Naive thymus-derived CD4-positive, alpha-beta T cell (primary cell): ENCODE measurements at regions not wholly inside any gene's neighbourhood (a gene's known extent, or its start where the extent isn't known, plus 50 kb on each side); places are given as distances from the start of the nearest gene placed in this dataset.

Experiments used
- ATAC-seq: fragments of 150-1000 bp; cut with Tn5 transposase; 2 replicates; pipeline ENCODE4 v1.10.0; 2021; ENCODE audit warnings: mild to moderate bottlenecking, moderate library complexity
- CTCF ChIA-PET: fragments of 350-600 bp; sonication (Branson Sonifier 250); formaldehyde crosslinking; loops from one replicate; lab custom pipeline; 2021; ENCODE audit warnings: antibody characterized with exemption; lab: Charles Lee
- POLR2A ChIA-PET: fragments of 350-600 bp; sonication (Branson Sonifier 250); formaldehyde crosslinking; loops from one replicate; lab custom pipeline; 2021; ENCODE audit warnings: antibody characterized with exemption, inconsistent platforms; lab: Charles Lee
- DNase-seq, 9 donors: peaks; one replicate each; pipeline versions ENCODE4 v3.0.0 to v3.0.0-alpha.2; 2020 to 2022; ENCODE audit warnings: mixed read lengths in 1 of 9
- H3K27ac ChIP-seq: one replicate; pipeline ENCODE4 v1.7.0; 2013; ENCODE audit warnings: mild to moderate bottlenecking, low read depth, low read length, moderate library complexity
- H3K27me3 ChIP-seq, 2 donors: one replicate each; pipeline ENCODE4 v1.7.0; 2013; ENCODE audit warnings: low read length in 2 of 2, mild to moderate bottlenecking in 2 of 2, moderate library complexity in 2 of 2; ENCODE audit not compliant: control insufficient read depth in 2 of 2, insufficient read depth in 2 of 2
- H3K36me3 ChIP-seq, 3 experiments: 1 replicate in 2 of 3; 2 replicates in 1 of 3; pipeline ENCODE4 v1.7.0; 2013; ENCODE audit warnings: low read length in 3 of 3, mild to moderate bottlenecking in 3 of 3, moderate library complexity in 1 of 3; ENCODE audit not compliant: insufficient read depth in 3 of 3, control insufficient read depth in 2 of 3
- H3K4me1 ChIP-seq, 2 donors: one replicate each; pipeline ENCODE4 v1.7.0; 2013; ENCODE audit warnings: low read length in 2 of 2, mild to moderate bottlenecking in 2 of 2, moderate library complexity in 1 of 2; ENCODE audit not compliant: control insufficient read depth in 2 of 2, insufficient read depth in 2 of 2
- H3K4me3 ChIP-seq: 2 replicates; pipeline ENCODE4 v1.7.0; 2013; ENCODE audit warnings: mild to moderate bottlenecking, low read length
- H3K9me3 ChIP-seq, 3 experiments: 1 replicate in 2 of 3; 2 replicates in 1 of 3; pipeline ENCODE4 v1.7.0; 2013; ENCODE audit warnings: low read length in 3 of 3; ENCODE audit not compliant: control insufficient read depth in 2 of 3
- H3K27ac Mint-ChIP-seq, 9 donors: one replicate each; pipeline ENCODE4 v1.8.0; 2020 to 2022; ENCODE audit warnings: mixed read lengths in 9 of 9, mild to moderate bottlenecking in 8 of 9, moderate library complexity in 5 of 9, inconsistent platforms in 2 of 9
- H3K27me3 Mint-ChIP-seq, 5 donors: one replicate each; pipeline ENCODE4 v1.8.0; 2021 to 2022; ENCODE audit warnings: mixed read lengths in 5 of 5, mild to moderate bottlenecking in 1 of 5
- H3K36me3 Mint-ChIP-seq, 5 donors: one replicate each; pipeline ENCODE4 v1.8.0; 2020 to 2022; ENCODE audit warnings: mixed read lengths in 5 of 5, mild to moderate bottlenecking in 3 of 5, inconsistent platforms in 1 of 5
- H3K4me1 Mint-ChIP-seq, 7 donors: one replicate each; pipeline ENCODE4 v1.8.0; 2020 to 2022; ENCODE audit warnings: mixed read lengths in 7 of 7, mild to moderate bottlenecking in 3 of 7, inconsistent platforms in 1 of 7
- H3K4me3 Mint-ChIP-seq, 10 donors: one replicate each; pipeline ENCODE4 v1.8.0; 2020 to 2022; ENCODE audit warnings: mild to moderate bottlenecking in 10 of 10, mixed read lengths in 10 of 10, moderate library complexity in 6 of 10, inconsistent platforms in 2 of 10
- H3K9me3 Mint-ChIP-seq, 11 donors: one replicate each; pipeline ENCODE4 v1.8.0; 2020 to 2022; ENCODE audit warnings: mixed read lengths in 11 of 11, mild to moderate bottlenecking in 4 of 11, inconsistent platforms in 1 of 11, moderate library complexity in 1 of 11
- intact Hi-C, 2 donors: fragments of 100-400 bp; cut with micrococcal nuclease; formaldehyde crosslinking; loops; one replicate each; pipeline ENCODE4 v1.15.1; 2023

DNA sequence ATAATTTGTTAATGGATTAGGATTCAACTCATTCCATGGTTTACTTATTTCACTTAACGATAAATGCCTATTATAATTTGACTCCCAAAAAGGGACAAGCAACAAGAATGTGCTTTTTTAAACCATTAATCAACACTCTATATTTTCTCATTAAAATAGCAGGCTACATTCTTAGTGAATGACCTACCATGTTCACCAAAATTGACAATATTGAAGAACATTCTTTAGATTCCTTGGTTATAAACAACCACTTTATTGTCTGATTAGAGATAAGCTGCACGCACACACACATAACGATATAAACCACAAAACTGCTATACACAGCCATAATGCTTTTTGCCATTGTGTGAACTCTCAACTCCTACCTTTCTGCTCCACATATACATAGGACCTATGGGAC lies 75.4 kb upstream of the LRRC7 start:
- intact Hi-C loops, result no loop called here
- Mint-ChIP-seq H3K27ac (no peak overlapping the region), H3K27me3 (no peaks in the 10 kb centered on the region), H3K36me3 (peaks cover 0 to 5% (median 0%) of the 10 kb centered on the region in 5 donors), H3K4me3 (no peak overlapping the region), H3K9me3 (peaks cover 0 to 23% (median 8%) of the 10 kb centered on the region in 11 donors), H3K4me1 (no peaks in the 10 kb centered on the region)
- no peaks in the 10 kb centered on the region for H3K4me1 ChIP-seq
- H3K4me3 ChIP-seq, result no peak overlapping the region
- H3K36me3 ChIP-seq, result no peaks in the 10 kb centered on the region
- no peaks in the 10 kb centered on the region for H3K9me3 ChIP-seq
- DNase-seq (no peak), ATAC-seq (no peak)
- H3K27me3 ChIP-seq, result no peaks in the 10 kb centered on the region
- ChIA-PET POLR2A (no interaction called here), CTCF (no interaction called here)
- H3K27ac ChIP-seq, result no peak overlapping the region

DNA sequence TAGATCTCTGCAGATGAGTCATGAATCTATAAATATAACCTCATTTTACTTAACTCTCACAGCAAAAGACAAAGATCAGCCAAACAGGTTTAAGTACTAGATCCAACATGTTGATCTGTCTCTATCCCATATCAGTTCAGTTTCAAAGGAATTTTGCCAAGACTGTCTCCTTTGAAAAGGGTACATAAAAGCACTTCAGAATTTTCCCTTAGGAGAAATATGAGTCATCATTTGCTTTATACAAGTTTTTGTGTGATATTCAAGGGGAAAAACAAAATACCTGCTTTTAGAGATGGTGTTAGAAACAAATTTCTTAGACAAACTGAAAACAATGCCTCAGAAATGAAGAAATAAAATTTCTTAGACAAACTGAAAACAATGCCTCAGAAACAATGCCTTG lies 73.5 kb upstream of the LRRC7 start:
- H3K36me3 Mint-ChIP-seq, result no peaks in the 10 kb centered on the region
- no peak for ATAC-seq
- ChIA-PET CTCF (no interaction called here), POLR2A (no interaction called here)
- Histone ChIP-seq H3K4me1 (no peaks in the 10 kb centered on the region), H3K9me3 (no peaks in the 10 kb centered on the region), H3K27ac (no peak overlapping the region), H3K27me3 (no peaks in the 10 kb centered on the region), H3K4me3 (no peak overlapping the region), H3K36me3 (no peaks in the 10 kb centered on the region)
- no peak overlapping the region for H3K27ac Mint-ChIP-seq
- H3K9me3 Mint-ChIP-seq, result peaks cover 0 to 10% (median 3%) of the 10 kb centered on the region in 11 donors
- DNase-seq, result no peak
- no peaks in the 10 kb centered on the region for H3K27me3 Mint-ChIP-seq
- H3K4me3 Mint-ChIP-seq, result no peak overlapping the region
- intact Hi-C loops, result no loop called here
- H3K4me1 Mint-ChIP-seq, result no peaks in the 10 kb centered on the region

- Histone ChIP-seq H3K4me3 (no peak overlapping the region), H3K9me3 (no peaks in the 10 kb centered on the region), H3K36me3 (no peaks in the 10 kb centered on the region), H3K27ac (no peak overlapping the region), H3K27me3 (no peaks in the 10 kb centered on the region), H3K4me1 (no peaks in the 10 kb centered on the region)
- H3K9me3 Mint-ChIP-seq, result peaks cover 0 to 7% (median 0%) of the 10 kb centered on the region in 11 donors
- H3K4me3 Mint-ChIP-seq, result no peak overlapping the region
- no peaks in the 10 kb centered on the region for H3K4me1 Mint-ChIP-seq
- no peaks in the 10 kb centered on the region for H3K27me3 Mint-ChIP-seq
- POLR2A ChIA-PET, result no interaction called here
- CTCF ChIA-PET, result no interaction called here
- ATAC-seq (no peak), DNase-seq (no peak)
- H3K36me3 Mint-ChIP-seq, result no peaks in the 10 kb centered on the region
- H3K27ac Mint-ChIP-seq, result no peak overlapping the region
- intact Hi-C loops, result no loop called here
Observed at GRCh38 chr1:69497441-69498221, 70.1 kb upstream of the LRRC7 start.

GRCh38 chr1:69498711-69499110 lies 69.0 kb upstream of the LRRC7 start:
- DNase-seq, result no peak
- H3K36me3 ChIP-seq, result no peaks in the 10 kb centered on the region
- no peak overlapping the region for H3K27ac Mint-ChIP-seq
- no peaks in the 10 kb centered on the region for H3K4me1 Mint-ChIP-seq
- H3K4me3 ChIP-seq, result no peak overlapping the region
- no peaks in the 10 kb centered on the region for H3K27me3 Mint-ChIP-seq
- H3K36me3 Mint-ChIP-seq, result no peaks in the 10 kb centered on the region
- no peaks in the 10 kb centered on the region for H3K27me3 ChIP-seq
- intact Hi-C loops, result no loop called here
- H3K9me3 Mint-ChIP-seq, result peaks cover 0 to 3% (median 0%) of the 10 kb centered on the region in 11 donors
- H3K4me3 Mint-ChIP-seq, result no peak overlapping the region
- H3K27ac ChIP-seq, result no peak overlapping the region
- CTCF ChIA-PET, result no interaction called here
- no peak for ATAC-seq
- POLR2A ChIA-PET, result no interaction called here
- no peaks in the 10 kb centered on the region for H3K4me1 ChIP-seq
- no peaks in the 10 kb centered on the region for H3K9me3 ChIP-seq

DNA sequence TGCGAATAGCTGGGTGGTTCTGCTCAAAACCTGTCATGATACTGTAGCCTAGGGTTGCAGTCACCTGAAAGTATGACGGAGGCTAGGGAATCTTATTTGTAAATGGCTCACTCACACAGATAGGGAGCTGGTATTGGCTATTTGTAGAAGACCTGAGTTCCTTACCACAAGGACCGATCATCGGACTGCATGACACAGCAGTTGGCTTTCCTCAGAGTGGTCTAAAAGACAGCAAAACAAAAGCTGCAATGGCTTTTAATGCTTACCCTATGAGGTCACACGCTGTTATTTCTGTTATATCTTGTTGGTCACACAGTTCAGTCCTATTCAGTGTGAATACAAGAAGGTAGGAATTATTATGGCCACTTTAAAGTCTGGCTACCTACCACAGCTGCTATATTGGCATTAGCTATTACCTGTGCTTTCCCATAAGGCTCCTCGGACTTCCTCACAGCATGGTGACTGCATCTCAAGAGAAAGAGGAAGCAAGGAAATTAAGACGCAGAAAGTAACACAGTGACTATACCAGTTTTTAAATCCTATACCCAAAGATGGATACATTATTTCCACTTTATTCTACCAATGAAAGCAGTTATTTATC lies 68.4 kb upstream of the LRRC7 start:
- DNase-seq, result no peak
- Histone ChIP-seq H3K36me3 (no peaks in the 10 kb centered on the region), H3K9me3 (no peaks in the 10 kb centered on the region), H3K27ac (no peak overlapping the region), H3K4me3 (no peak overlapping the region), H3K4me1 (no peaks in the 10 kb centered on the region), H3K27me3 (no peaks in the 10 kb centered on the region)
- no peaks in the 10 kb centered on the region for H3K36me3 Mint-ChIP-seq
- no peak overlapping the region for H3K4me3 Mint-ChIP-seq
- ChIA-PET POLR2A (no interaction called here), CTCF (no interaction called here)
- H3K4me1 Mint-ChIP-seq, result no peaks in the 10 kb centered on the region
- no peak for ATAC-seq
- H3K9me3 Mint-ChIP-seq, result peaks cover 0 to 3% (median 0%) of the 10 kb centered on the region in 11 donors
- no peaks in the 10 kb centered on the region for H3K27me3 Mint-ChIP-seq
- intact Hi-C loops, result no loop called here
- no peak overlapping the region for H3K27ac Mint-ChIP-seq

- no peak overlapping the region for H3K27ac ChIP-seq
- H3K9me3 Mint-ChIP-seq, result no peaks in the 10 kb centered on the region
- H3K36me3 Mint-ChIP-seq, result no peaks in the 10 kb centered on the region
- POLR2A ChIA-PET, result no interaction called here
- H3K4me1 Mint-ChIP-seq, result no peaks in the 10 kb centered on the region
- no peak overlapping the region for H3K4me3 ChIP-seq
- H3K9me3 ChIP-seq, result no peaks in the 10 kb centered on the region
- intact Hi-C loops, result no loop called here
- H3K4me1 ChIP-seq, result no peaks in the 10 kb centered on the region
- H3K27ac Mint-ChIP-seq, result no peak overlapping the region
- H3K27me3 ChIP-seq, result no peaks in the 10 kb centered on the region
- H3K27me3 Mint-ChIP-seq, result no peaks in the 10 kb centered on the region
- H3K4me3 Mint-ChIP-seq, result no peak overlapping the region
- no peaks in the 10 kb centered on the region for H3K36me3 ChIP-seq
- no peak for ATAC-seq
- CTCF ChIA-PET, result no interaction called here
- DNase-seq, result no peak
Observed at GRCh38 chr1:69502991-69503390, 64.7 kb upstream of the LRRC7 start.

DNA sequence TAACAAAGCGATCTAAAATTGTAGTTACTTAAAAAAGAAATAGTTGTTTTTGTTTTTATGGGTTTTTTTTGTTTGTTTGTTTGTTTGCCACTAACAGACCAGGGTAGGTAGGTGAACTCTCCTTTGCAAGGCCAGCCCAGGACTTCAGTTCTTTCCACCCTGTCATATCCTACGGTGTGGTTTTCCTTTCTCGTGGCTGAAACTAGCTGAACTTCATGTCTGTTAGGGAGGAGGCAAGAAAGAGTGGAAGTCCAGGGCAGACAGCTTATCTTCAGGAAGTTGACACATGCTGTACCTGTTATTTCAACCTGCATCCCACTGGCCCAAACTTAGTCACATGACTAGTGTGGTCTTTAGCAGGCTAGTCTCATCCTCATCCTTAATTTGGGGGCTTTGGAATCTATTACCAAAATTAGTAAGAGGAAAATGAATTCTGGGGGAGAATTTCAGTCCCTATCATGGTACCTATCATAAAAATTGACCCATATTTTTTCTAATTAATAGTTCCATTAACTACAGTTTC lies 62.9 kb upstream of the LRRC7 start:
- no peaks in the 10 kb centered on the region for H3K9me3 ChIP-seq
- no peak overlapping the region for H3K4me3 Mint-ChIP-seq
- H3K36me3 ChIP-seq, result no peaks in the 10 kb centered on the region
- H3K27ac ChIP-seq, result no peak overlapping the region
- no peaks in the 10 kb centered on the region for H3K4me1 Mint-ChIP-seq
- intact Hi-C loops, result no loop called here
- no peaks in the 10 kb centered on the region for H3K36me3 Mint-ChIP-seq
- H3K9me3 Mint-ChIP-seq, result peaks cover 0 to 2% (median 0%) of the 10 kb centered on the region in 11 donors
- DNase-seq (no peak), ATAC-seq (no peak)
- H3K27me3 ChIP-seq, result no peaks in the 10 kb centered on the region
- ChIA-PET CTCF (no interaction called here), POLR2A (no interaction called here)
- no peak overlapping the region for H3K27ac Mint-ChIP-seq
- no peak overlapping the region for H3K4me3 ChIP-seq
- no peaks in the 10 kb centered on the region for H3K27me3 Mint-ChIP-seq
- no peaks in the 10 kb centered on the region for H3K4me1 ChIP-seq
